HG03139 (cell line): ENCODE measurements at regions not wholly inside any gene's neighbourhood (a gene's known extent, or its start where the extent isn't known, plus 50 kb on each side); places are given as distances from the start of the nearest gene placed in this dataset.

Experiments
- ATAC-seq: cut with Tn5 transposase; IDR thresholded peaks from one replicate; pipeline ENCODE4 v1.9.1; 2021; ENCODE audit not compliant: unreplicated experiment

- ATAC-seq, result no peak
Measured at GRCh38 chr2:14355102-14355501, 277.4 kb upstream of the LRATD1 start.

DNA sequence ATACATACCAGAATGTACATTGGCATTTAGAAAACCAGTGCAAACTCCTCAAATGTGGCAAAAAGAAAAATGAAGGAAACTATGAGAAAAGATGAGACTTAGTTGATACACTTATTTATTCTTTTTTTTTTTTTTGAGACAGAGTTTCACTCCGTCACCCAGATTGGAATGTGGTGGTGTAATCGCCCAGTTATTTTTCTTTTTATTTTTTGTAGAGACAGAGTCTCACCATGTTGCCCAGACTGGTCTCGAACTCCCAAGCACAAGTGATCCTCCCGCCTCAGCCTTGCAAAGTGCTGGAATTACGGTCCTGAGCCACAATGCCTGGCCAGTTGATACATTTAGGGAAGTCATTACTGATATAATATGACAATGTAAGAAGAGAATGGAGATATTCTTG lies 274.2 kb upstream of the LRATD1 start:
- ATAC-seq, result no peak

GRCh38 chr2:14358774-14359173 lies 273.7 kb upstream of the LRATD1 start:
- ATAC-seq, result no peak

DNA sequence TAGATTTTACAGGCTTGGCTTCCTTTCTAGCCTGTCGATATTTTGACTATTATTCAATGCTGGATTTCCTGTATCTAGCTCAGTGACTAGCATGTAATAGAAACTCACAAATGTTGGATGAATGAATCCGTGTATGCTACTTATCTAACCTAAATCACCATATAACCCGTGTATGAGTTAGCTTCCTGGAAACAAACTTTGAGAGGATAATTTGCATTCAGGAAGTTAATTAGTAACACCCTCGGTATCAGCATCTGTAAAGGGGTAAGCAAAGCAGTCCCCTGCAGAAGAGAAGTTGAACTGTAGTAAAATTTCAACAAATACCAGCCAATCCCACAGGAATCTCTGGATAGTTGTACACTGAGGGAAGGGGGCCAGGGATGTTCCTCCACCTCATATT lies 269.4 kb upstream of the LRATD1 start:
- no peak for ATAC-seq

GRCh38 chr2:14363976-14364375 lies 268.5 kb upstream of the LRATD1 start:
- ATAC-seq, result no peak

DNA sequence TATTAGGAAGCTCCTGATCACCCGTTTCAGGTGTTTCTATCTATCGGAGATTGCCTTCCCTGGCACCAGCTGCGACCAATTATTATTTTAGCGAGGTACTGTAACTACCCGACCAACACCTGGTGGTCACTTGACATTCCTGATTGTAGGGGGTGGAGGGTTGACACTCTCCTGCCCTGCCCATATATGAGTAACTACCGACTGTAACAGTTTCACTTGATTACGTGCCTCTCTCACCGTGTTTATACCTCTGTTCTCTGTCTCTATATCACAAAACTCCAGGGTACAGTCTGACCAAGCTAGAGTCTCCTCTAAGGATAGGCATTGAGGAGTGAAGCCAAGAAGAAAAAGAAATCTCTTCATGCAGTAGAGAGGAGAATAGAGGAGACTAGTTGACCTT lies 268.0 kb upstream of the LRATD1 start:
- ATAC-seq, result no peak

DNA sequence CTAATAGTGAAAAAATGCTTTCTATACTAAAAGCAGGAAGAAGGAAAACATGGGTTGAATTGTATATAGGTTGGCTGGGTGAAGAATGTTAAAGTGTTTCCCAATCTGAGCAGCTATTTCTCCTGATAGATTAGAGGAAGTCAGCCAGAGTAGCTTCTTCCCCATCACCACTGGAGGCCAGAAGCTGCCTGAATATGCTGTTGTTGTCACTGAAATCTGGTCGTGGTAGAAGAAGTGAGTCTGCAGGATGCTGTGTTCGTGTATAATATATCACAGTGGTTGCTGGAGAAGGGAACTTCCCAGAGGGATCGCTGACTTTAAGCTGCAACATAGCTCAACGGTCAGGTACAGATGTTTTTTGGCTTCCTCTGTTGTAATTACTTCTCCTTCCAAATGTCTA lies 247.5 kb upstream of the LRATD1 start:
- no peak for ATAC-seq

DNA sequence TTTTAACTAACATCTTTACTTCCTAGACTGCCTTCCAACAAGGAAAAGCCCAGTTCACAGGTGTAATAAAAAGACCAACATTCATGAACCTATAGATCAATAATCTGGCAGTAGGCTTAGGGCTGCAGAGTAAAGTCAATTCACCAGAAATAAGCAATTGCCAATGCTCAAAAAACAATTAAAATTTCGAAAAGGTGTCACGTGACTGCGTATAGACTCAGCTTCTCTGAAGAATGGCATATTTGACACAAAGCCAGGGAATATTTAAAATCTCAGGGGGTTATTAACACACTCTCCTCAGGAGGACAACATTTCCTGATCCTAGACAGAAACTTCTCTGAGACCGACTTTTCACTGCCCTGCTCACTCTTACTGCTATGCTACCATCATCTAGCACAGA lies 245.2 kb upstream of the LRATD1 start:
- ATAC-seq, result no peak

GRCh38 chr2:14388724-14389123 lies 243.8 kb upstream of the LRATD1 start:
- ATAC-seq, result no peak

- ATAC-seq, result no peak
Measured at GRCh38 chr2:14396533-14397083, 235.9 kb upstream of the LRATD1 start.

- no peak for ATAC-seq
Measured at GRCh38 chr2:14398641-14399040, 233.9 kb upstream of the LRATD1 start.

DNA sequence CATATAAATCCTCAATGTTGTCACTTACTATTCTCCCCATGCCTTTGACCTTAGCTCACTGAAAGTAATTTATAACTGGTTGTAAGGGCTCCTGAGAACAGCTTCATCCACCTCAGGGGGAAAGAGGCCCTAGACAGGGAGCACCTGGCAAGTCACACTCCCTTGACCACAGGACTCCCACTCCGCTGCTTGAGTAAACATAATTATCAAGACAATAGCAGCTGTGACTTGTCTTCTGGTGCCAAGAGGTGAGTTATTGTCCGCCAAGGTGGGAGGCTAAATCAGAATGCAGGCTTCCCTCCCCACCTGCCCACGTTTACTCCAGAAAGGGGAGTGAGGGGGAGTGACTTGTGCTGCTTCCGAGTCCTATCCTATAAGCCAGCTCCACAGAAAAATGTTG lies 230.6 kb upstream of the LRATD1 start:
- no peak for ATAC-seq

GRCh38 chr2:14408695-14409094 lies 223.8 kb upstream of the LRATD1 start:
- ATAC-seq, result no peak

GRCh38 chr2:14417551-14417950 lies 215.0 kb upstream of the LRATD1 start:
- ATAC-seq, result no peak

DNA sequence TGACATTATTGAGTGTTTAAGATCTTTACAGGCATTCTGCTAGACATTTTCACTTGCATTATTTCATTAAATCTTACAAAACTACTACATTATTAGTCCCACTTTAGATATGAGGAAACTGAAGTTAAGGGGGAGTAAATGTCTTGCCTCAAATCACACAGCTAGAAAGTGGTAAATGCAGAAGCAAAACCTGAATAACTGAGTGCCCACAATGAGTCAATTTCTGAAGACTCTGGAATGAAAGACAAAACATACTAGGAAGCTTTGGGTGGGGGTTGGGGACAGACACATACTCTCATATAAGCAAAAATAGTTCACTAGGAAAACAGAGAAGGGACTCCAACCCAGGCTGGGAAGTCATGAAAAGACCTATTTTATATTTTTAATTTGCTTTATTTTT lies 214.4 kb upstream of the LRATD1 start:
- ATAC-seq, result no peak

GRCh38 chr2:14420851-14421250 lies 211.7 kb upstream of the LRATD1 start:
- no peak for ATAC-seq

DNA sequence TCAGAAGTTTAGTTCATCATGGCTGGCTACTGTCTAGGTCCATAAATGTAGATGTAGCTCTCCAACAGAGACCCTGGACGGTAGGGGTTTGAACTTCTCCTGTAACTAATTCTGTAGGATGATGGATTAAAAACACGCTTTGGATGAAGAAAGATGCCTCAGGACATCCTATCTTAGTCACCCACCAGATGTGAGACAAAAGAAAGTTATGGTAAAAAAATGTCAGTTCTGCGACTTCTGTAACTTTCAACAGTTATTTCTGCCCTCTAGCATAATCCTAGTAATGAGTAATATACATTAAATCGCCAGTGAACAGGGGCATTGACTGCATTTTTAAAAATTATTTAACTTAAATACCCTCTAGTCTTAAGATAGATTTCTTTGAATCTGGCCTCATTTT lies 210.1 kb upstream of the LRATD1 start:
- ATAC-seq, result no peak

- ATAC-seq, result no peak
Measured at GRCh38 chr2:14423145-14423906, 209.2 kb upstream of the LRATD1 start.

DNA sequence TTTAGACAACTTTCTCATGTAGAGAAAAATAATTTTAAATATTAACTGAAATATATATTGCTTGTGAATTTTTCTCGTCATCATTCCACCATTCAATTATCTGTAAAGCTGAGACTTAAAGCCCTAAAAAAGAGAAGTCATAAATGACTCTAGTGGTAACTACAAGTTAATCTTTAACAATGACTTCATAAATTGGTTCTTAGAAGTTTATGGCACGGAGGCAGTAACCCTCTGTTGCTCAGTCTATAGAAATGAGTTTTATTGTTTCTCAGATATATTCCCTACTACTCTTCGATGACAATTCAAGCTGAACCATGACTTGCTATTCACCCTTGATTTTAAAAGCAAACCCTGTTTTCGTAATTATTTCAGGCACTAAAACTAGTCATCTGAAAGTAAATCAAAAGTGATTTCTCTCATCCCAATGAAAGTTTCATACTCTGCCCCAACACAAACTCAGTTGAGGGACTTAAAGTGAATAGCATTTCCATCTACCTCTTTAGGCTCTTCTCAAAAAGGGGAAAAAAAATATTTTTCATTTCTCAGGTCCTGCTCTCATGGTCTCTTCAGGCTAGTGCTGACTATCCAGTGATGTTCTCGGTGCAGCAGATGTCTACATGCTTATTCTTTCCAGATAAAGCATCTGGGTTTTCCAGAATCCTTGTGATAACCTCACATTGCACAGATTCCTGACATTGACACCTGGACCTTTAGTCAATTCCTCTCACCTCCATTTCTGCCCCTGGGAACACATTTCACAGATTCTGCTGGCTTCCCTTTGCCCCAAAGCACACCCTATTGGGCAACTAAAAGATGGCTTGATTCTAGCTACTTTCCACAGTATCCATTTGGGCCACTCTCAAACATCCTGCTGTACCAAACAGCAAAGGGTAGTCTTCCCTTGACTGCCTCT lies 207.8 kb upstream of the LRATD1 start:
- ATAC-seq, result peak; percentile 48

DNA sequence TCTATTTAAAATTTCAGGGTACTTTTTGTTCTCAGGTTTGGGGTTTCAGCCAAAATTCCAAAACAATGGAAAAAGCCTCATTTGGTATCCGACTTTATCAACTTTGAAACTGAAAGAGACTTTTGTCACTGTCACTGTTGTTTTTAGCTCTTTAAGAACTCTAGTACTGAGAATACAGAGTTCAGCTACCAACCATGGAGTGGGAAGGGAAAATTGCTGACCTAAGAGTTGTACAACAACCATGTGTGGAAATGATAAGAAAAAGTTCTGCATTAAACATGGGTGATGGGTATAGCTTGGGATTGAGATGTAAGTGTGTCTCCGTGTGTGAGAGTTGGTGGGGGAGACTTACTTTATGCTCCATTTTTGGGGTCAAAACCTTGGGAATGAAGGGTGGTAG lies 206.6 kb upstream of the LRATD1 start:
- no peak for ATAC-seq

DNA sequence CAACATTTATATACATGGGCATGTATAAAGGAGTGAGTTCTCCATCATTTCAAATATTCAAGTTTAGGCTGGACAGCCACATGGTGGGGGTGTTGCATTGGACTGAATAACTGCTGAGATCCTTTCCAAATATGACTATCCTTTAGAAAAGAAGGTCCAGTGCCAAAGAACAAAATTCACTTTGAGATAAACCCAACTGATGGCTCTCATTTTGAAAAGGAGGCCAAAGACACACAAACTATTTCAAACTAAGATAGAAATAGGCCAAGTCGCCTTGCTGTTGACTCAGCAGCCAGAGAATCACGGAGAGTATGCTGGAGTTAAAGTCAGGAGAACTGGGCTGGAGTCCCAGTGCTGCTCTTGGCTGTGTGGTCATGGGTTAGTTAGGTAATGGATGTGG lies 204.5 kb upstream of the LRATD1 start:
- ATAC-seq, result no peak

DNA sequence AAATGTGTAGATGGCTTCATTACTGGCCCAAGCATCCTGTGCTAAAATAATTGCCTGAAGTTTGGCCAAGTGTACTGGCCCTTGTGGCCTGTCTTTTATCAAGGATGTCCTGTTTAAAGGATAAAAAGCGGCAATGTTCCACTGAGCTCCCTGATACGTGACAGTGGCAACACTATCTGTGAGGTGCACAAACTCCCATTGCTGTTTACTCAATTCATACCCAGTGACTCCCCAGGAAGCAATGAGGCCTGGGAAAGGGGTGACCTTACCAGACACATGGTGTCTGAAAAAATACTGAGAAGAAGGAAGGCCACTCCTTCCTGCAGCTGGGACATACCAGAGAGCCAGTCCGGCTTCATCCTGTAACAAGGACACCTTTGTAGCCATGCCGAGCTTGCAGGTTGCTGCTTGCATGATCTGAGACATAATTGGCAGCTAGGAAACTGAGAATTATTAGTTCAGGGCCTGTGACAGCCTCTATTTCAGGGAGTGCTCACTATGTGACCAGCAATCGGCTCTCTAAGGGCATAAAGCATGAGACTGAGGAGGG lies 198.5 kb upstream of the LRATD1 start:
- ATAC-seq, result no peak
